ENCODE measurements at regions not wholly inside any gene's neighbourhood (a gene's known extent, or its start where the extent isn't known, plus 50 kb on each side); places are given as distances from the start of the nearest gene placed in this dataset.

- no peak for DNase-seq
Observed at GRCh38 chr12:77401064-77401769, 335.8 kb upstream of the E2F7 start.

- no peak for DNase-seq
Observed at GRCh38 chr12:77392467-77393088, 327.2 kb upstream of the E2F7 start.

- DNase-seq, result no peak
Observed at GRCh38 chr12:77388445-77389265, 323.3 kb upstream of the E2F7 start.

DNA sequence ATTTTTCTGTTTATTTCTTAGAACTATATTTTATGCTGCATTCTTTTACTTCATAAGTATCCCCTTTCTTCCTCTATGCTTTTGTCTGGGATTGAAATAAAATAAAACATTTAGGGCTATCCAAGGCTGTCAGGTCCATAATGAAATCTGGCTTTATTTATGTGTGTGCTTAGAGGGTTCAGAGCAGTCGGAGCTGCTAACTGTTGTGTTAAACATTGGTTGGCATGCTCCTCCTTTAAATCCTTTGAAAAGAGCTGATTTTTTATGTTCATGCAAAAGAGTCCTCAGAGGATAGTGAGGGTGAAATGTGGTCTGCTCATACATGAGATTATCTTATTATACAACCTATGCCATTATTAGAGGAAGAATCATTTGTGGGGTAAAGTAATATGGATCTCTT, 322.3 kb upstream of the E2F7 start:
- DNase-seq, result no peak

DNA sequence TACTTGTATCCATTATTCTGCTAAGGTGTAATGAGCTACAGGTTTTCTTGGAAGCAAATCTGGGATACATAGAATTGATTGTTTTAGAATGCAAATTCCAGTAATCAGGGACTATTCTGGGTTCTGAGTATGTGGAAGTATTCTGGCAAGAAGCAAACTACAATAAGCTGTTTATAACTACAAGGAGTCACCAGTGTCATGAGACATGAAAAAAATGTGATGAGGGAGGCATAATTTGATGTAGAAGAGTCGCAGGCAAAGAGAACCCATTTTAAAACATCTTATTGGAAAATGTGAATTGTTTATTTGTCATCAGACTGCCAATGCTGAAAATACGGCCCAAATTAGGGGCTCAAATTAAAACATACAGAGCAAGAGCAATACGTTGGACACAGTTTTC, 321.8 kb upstream of the E2F7 start:
- DNase-seq, result no peak

DNA sequence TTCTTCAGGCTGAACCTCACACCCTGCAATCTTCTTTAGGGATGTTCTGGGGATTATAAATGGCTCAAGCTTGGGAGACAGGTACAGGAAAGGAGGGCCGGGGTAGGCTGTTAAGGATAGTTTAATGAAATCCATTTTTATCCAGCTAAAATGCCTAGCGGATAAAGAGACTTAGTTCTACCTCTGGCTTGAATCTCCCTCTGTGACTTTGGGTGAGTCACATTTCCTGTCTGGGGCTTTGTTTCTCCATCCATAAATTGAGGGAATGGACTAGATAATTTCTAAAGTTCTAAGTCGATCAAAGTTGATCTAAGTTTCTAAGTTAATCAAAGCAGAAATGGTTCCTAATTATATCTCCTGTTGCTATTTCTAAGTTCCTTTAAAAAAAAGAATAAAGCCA, 319.6 kb upstream of the E2F7 start:
- no peak for DNase-seq

GRCh38 chr12:77382096-77382742, 316.9 kb upstream of the E2F7 start:
- no peak for DNase-seq

DNA sequence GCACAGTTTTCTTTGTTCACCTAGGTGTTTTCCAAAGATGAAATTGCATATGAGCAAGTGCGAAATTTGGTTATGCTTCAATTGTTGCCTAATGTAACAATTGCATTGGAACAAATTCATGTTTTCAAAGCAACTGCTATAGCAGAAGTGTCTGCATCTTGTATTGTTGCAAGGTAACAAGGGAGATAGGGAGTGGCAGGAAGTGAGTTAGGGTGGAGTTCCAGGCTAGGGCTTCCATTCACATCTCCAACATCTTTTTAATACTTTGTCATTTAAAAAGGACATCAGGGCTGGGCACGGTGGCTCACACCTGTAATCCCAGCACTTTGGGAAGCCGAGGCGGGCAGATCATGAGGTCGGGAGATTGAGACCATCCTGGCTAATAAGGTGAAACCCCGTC, 312.3 kb upstream of the E2F7 start:
- DNase-seq, result no peak

- DNase-seq, result no peak
Observed at GRCh38 chr12:77377116-77377515, 311.7 kb upstream of the E2F7 start.

DNA sequence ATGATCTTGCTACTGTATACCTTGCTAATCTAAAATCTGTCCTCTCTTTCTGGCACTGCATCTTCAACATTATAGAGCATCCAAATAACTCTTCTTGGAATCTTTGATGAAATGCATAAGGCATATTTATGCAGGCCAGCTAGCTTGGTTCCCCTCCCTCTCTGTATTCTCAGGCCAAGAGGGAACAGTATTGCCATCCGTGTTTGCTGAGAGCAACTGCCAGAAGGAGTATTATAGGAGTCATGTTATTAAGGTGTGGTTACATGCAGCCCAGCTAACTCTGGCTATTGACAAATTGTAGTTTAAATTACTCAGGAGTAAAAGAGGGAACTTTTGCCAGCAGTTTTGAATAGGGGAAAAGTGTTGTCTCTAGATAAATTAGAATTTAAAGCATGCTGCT, 309.3 kb upstream of the E2F7 start:
- no peak for DNase-seq

- DNase-seq, result no peak
Observed at GRCh38 chr12:77372494-77372893, 307.1 kb upstream of the E2F7 start.

DNA sequence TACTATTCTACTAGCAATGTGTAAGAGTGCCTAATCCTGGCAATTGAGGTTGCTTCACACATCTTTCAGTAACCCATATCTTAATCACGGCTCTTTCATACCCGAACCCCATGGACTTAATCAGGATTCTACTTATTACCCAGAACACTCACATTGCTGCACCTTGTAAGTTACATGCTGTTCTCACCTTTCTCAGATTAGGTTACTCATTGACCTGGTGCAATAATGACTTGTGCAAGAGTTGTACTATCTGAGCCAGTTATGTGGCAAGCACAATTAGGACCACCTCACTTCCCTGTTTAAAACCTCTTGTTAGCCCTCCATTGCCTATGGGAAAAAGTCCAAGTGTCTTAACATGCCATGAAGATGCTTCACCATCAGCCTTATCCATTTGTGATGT, 306.7 kb upstream of the E2F7 start:
- no peak for DNase-seq

GRCh38 chr12:77368379-77368778, 303.0 kb upstream of the E2F7 start:
- no peak for DNase-seq

DNA sequence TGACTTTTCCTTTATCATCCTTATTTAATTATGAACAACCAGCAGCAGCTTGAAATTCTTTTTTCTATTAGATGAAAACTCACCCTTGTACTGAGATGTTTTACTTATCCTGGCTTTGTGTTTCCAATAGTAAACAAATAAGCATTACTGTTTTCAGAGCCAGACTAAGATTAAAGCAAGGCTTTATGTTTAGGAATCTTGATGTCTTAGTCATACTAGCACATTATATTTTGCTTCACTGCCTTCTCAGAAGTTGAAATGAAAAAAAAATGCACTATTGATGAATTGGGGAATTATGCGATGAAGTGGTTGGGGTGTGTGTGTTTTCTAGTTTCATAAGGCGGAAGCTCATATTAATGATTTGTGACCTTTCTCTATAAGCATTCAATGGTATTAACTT, 301.2 kb upstream of the E2F7 start:
- DNase-seq, result no peak

GRCh38 chr12:77364400-77364799, 299.0 kb upstream of the E2F7 start:
- no peak for DNase-seq

- DNase-seq, result no peak
Observed at GRCh38 chr12:77362509-77363210, 297.3 kb upstream of the E2F7 start.

DNA sequence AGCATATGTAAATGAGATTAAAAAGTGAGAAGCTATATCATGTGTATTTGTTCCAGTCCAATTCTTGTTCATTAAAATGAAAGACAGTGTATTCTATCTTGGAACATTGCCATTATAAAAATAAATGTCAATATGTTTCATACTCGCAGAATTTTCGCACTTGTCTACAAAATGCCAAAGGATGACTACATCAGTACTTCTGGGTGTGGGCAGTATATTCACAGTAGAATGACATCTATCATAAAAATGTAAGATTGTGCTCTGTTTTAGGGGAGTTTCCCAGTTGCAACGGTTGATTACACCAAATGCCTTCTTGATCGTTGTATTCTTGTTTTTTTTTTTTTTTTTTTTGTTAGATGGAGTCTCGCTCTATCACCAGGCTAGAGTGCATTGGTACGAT, 292.3 kb upstream of the E2F7 start:
- no peak for DNase-seq

DNA sequence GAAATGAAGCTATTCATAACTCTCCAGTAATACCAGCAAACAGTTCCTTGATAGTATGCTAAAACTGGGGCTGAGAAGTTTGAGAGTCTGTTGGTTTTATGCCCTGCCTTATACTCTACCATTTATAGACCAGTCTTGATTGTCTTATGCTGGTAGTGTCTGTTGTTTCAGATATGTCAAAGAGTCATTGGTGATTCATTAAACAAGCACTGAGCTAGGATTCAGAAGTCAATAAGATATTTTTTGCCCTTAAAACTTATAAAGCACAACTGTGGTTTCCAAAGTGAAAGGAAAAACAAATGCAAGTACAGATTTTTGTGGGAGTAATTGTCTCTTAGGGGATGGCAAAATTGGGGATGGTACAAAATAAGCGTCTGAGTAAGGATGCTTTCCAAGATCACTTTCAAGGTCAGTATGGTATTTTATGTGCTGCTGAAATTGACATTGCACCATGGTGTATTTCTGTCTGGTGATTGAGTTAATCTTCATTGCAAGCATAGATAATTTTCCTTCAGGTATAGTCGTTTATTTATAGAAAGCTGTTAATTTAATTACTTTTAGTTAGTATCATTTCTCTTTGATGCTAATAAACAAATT, 289.5 kb upstream of the E2F7 start:
- DNase-seq, result no peak

GRCh38 chr12:77352946-77353345, 287.6 kb upstream of the E2F7 start:
- DNase-seq, result no peak

DNA sequence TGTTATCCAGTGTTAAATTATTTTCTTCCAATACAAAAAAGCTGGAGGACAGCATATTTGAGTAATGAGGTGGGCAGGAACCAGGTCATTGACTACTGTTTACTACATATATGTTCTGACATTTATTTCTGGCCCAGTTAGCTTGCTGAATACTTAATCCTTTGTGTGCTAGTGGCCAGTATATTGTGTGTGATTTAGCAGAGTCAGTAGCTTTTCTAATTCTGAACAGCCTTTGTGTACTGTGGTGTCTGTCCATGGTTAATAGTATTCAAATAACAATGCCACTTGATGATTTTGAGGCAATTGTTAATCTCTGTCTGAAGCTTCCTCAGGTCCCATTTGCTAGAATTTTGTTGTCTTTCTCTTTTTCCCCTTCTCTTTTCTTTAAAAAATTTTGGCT, 286.5 kb upstream of the E2F7 start:
- no peak for DNase-seq

GRCh38 chr12:77349689-77350370, 284.5 kb upstream of the E2F7 start:
- no peak for DNase-seq

DNA sequence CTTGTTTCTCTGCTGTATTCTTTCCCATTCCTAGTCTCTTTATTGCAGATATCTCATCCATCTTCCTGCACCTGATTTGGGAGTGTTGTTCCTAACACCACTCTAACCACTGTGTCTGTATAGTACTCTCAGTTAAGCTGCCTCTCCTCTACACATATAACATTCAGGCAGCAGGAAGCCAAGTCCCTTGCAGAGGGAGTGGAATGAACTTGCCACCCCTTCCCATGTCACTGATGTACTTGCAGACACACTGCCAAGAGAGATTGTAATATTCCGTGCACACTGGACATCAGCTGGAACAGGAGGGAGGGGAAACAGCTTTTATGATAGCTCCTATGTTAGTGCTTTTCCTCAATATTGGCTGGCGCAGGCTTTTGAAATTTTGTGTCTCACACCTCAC, 281.6 kb upstream of the E2F7 start:
- no peak for DNase-seq
